GM21528 (cell line): ENCODE measurements at regions not wholly inside any gene's neighbourhood (a gene's known extent, or its start where the extent isn't known, plus 50 kb on each side); places are given as distances from the start of the nearest gene placed in this dataset.
"Not testable (repeated sequence)": the region's sequence is repeated elsewhere in the genome, so short reads cannot be mapped to it uniquely, and the experiment has no call there.

Source experiments
- ATAC-seq: cut with Tn5 transposase; IDR thresholded peaks from one replicate; pipeline ENCODE4 v1.9.1; 2021; ENCODE audit warnings: mild to moderate bottlenecking, moderate library complexity; ENCODE audit not compliant: unreplicated experiment, low FRiP score

DNA sequence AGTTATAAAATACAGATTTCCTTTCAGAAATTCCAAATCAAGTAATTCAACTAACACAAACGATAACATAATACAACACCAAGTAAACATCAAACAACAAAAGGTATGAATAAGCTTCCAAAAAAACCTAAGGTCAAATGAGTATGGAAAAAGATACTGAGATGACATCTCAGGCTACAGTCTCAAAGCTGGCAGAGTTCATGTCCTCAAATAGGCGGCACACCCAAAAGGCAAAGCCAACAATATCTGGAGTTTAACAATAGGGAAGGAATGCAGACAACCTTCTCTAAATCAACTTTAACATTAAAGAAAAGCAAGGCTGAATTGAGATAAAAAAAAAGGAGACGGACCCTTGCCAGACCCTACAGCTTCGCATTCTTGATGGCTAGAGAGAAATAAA, 346.6 kb downstream of the RSL24D1 start:
- ATAC-seq, result no peak

DNA sequence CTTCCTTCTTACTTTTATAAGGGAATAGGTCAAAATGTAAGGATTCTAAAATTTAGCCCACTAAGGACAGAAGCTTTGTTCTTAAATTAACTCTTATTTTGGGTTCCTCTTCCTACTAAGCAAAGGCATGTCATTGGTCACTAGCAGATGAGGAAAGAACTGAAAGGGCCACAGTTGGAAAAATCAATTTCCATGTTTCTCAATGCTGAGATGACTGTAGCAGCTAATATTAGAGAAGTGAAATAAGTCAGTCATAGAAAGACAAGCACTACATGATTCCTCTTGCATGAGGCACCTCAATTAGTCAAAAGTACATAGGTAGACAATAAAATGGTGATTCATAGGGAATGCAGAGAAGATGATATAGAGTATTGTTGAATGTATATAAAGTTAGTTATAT, 353.7 kb downstream of the RSL24D1 start:
- ATAC-seq, result no peak

DNA sequence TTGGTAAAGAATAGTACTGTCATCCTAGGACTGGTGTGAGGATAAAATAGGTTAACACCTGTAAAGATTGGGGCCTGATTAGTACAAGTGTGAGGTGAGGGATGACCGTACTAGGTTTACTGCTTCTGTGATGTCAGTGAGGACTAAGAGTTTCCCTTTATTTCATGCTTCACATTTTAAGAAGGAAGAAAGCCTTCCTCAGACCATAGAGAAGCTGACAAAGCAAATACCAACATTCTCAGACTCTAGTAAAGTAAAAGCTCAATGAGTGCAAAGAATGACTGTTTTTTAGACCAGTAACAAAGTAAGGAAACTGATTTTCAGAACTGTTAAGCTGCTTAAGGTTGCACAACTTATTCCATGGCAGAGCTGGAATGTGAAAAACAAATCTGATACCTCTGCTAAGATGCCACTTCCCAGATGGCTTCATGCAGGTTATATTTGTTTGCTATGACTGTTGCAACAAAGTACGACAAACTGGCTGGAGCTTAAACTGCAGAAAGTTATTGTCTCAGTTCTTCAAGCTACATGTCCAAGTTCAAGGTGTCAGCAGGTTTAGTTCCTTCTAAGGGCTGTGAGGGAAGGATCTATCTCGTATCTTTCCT, 354.9 kb downstream of the RSL24D1 start:
- no peak for ATAC-seq

DNA sequence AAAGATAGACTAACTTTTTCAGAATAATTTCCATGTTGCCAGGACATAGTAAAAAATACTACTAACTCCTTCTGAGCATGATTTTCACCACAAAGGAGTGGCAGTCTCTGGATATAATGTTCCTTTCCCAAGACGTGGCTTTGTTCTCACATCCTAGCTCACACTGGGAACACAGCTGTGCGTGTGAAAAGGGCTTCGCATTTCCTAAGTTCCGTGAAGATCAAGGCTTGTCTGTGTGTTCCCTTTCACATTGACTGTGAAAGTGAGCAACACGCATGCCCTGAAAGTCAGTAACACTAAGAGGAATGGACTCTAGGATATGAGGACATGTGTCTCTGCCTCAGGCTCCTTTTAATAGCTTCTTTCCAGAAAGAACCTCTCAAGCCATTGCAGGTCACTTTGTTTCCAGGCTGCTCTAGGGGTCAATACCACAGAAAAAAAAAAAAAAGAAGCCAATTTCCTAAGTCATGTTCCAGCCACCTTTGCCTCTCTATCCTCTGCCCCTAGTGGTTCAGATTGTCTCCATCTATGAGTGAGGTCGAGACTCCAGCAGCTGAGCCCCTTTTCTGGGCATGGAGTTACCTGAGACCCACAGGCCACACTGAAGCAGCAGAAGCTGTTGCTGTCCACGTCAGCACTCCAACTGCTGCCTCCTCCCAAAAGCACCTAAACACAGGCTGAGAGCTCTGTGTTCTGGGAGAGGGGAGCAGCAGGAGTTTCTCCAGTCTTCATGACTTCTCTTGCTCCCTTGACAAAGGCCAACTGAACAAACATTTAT, 355.9 kb downstream of the RSL24D1 start:
- no peak for ATAC-seq

DNA sequence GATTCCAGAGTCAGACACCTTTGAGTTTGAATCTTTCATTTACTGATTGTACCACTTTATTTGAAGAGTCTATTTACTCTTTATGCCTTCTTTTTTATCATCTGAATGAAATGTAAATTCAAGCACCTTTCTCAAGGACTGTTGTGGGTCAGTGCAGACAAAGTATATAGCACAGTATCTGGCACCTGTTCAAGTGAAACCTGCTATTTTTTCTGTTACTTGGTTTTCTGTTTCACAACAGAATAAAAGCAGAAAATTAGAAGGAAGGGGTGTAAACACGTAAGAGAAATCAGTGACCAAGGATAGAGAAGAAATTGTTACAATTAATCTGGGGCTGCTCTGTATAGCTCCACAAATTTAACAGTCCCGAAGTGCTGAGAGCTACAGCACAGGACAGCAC, 357.4 kb downstream of the RSL24D1 start:
- ATAC-seq, result no peak

DNA sequence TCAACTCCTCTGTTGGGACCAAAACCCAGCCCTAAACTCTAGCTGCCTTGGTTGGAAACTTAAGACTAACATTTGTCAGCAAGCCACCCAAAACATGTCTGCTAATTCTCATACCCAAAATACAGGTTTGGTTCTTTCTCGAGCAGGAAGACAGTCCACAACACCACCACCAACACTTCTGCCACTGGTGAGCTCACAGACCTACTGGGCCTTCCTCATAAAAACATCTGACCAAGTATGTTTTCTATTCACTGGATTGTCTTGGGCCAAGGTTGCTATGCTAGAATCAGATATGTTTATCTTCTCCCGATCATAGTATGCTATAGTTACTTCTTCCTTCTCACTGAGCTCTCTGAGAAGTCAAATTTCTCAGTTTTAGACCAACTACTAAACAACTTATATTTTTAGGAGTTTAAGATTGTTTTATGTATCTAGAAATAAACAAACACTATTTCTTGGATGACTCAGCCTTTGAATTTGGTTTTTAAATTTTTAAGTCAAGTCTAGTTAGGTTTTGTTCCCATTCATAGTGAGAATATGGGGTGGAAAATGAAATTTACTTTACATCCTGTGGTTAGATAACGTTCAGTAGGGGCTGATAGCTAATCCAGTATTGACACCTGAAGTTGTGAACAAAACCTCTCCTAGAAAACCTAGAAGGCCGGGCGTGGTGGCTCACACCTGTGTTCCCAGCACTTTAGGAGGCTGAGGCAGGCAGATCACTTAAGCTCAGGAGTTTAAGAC, 360.5 kb downstream of the RSL24D1 start:
- no peak for ATAC-seq

DNA sequence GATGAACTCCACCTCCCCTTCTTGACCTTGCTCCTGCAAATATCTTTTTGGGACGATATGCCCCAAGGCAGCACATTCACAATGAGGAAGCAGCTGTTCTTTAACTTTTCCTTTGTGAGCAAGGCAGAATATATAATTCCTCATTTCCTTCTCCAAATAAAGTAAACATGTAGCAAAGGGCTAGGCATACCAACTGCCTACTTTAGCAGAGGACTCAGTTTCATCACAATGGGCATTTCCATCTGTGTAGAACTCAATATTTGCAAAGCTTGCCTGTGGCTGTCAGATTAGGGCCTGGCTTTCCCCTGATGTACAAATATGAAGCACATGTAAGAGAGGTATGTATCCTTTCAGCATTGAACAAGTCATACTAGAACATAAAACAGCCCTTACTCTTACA, 366.9 kb downstream of the RSL24D1 start:
- ATAC-seq, result no peak

DNA sequence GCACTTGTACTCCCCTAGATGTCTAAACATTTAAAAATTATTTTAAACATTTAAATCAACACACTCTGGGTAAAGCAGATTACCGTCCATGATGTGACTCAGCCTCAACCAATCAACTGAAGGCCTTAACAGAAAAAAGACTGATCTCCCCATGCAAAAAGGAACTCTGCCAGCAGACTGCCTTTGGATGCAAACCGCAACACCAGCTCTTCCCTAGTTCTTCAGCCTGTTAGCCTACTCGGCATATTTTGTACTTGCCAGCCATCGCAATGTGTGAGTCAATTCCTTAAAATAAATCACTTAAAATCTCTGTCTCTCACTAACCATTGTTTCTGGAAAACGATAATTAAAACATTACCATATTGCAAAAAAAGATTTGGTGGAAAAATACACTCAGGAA, 375.9 kb downstream of the RSL24D1 start:
- ATAC-seq, result no peak

DNA sequence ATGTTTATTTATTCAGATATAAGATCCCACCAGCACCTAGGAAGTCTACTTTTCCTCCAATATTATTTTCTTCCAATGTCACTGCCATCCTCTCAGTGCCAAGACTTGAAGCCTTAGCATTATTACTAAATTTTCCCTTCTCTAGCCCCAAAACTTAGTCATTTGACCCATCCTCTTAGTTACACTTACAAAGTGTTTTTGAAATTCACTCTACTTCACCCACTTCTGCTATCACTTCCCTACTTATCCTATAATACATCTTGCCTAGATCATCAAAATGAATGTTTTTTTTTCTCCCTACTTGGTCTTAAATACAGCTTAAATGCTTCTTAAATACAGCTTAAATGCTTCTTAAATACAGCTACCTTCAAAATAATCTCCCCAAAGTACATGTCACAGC, 376.6 kb downstream of the RSL24D1 start:
- no peak for ATAC-seq

DNA sequence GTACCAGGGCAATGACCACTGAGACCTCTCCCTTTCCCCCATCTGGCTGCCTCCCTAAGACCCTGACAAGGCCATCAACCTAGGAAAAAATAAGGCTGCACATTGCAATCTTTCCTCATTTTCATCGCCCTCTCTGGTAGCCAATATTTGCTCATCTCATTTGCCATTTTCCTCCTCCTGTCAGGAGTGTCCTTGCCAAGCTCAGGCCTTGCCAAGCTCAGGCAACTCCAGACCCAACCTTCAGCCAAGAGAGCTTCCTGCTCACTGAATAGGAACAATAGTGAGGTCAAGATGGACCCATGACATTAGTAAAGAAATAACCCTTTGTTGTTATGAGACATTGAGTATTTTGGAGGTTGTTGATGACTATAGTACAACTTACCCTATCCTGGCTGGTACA, 380.3 kb downstream of the RSL24D1 start:
- no peak for ATAC-seq

DNA sequence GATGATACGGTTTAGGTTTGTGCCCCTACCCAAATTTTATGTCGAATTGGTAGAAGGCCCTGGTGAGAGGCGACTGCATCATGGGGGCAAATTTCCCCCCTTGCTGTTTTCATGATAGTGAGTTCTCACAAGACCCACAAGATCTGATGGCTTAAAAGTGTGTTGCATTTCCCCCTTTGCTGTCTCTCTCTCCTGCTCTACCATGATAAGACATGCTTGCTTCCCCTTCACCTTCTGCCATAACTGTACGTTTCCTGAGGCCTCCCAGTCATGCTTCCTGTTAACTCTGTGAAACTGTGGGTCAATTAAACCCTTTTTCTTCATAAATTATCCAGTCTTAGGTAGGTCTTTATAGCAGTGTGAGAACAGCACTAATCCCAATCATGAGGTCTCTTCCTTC, 381.2 kb downstream of the RSL24D1 start:
- no peak for ATAC-seq

DNA sequence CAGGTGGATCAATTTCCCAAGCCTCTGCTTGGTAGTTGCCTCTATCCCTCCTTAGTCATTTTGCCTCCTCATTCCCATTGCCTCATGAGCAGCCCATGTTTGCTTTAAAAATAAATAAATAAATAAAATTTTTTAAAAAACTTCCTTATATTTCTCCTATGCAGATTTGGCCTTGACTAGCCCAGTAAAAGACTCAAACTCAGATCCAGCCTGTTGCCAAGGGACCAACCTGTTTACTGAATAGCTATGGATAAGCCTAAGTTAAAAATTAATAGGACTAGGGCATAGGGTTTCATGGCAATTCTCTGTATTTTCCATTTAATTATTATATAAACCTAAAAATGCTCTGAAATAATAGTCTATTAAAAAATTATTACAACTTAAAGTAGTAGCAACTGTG, 384.4 kb downstream of the RSL24D1 start:
- no peak for ATAC-seq

DNA sequence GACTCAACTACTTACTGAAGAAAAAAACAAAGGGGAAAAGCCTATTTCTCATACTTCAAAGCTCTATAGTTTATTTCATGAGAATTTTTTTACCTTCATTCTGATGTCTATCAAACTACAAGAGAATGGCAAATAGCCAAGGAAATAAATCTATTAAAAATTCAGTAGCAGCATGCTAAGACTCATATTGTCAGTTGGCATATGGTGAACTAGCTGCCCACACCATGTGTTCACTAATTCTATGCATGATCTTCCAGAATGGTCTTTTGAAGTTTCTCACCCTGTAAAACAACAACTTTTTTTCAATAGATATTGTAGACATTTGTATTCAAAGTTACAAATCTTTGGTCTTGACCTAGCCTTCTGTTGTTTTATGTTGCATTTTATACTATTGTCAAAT, 386.2 kb downstream of the RSL24D1 start:
- no peak for ATAC-seq

DNA sequence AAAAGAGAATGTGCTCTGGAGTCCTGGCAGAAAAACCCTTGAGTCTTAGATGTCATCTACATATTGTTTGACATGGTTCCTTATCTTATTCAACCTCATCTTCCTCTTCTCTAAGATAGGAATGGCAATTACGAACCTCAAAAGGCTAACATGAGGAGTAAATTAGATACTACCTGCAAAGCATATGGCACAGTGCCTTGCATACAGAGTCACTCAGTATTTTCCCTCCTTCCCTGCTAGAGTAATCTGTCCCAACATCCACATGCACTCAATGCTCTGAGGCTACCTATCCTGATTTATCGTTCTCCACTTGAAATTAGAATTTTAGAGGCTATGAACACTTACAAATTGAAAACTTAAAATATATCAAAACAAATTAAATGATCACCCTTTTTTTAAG, 386.7 kb downstream of the RSL24D1 start:
- no peak for ATAC-seq

DNA sequence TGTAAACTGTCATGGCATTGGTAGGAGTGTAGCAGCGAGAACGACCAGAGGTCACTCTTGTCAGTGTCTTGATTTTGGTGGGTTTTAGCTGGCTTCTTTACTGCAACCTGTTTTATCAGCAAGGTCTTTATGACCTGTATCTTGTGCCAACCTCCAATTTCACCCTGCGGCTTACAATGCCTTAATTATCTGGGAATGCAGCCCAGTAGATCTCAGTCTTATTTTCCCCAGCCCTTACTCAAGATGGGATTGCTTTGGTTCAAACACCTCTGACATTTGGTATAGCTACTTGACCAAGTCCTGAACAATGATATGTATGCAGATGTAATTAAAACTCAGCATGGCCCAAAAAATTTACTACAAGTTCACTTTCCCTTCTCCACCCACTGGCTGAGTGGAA, 388.4 kb downstream of the RSL24D1 start:
- ATAC-seq, result no peak

DNA sequence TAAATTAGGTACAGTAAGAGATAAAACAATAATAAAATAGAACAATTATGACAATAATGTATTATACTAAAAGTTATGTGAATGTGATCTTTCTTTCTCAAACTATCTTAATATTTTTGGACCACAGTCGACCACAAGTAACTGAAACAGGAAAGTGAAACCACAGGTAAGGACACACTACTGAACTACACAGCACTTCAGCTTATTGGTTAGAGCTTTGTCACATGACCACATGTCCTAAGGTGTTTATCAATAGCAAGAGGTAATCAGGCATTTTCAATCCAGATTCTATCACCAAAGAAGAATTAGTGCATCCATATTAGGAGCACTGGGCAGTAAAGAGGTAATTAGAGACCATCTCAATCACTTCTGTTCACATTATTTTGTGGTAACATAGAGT, 392.8 kb downstream of the RSL24D1 start:
- no peak for ATAC-seq

DNA sequence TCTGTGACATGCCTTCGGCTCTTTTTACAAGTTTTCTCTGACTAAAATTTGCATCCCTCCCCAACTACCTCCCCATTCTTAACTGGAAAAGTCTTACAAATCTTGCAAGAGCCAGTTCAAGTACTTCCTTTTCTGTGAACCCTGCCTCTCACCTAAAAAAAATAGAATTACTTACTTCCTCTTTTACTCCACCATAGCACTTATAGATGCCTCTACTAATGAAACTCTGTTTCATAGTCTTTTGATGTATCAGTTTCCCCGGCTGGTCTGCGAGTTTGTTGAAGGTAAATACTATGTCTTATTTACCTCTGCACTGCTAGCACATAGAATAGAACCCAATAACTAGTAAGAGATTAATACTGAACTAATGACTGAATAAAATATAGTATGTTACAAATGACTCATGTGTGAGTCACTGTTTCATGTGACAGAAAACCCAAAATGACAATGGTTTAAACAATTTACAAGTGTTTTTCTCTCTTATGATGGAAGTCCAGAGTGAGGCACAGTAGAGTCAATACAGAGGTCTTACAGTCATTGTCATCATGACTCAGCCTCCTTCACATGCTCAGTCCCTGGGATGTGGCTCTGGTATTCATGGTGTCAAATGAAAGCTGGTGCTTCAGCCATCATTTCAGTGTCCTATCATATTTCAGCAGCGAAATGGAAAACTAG, 393.5 kb downstream of the RSL24D1 start:
- ATAC-seq, result no peak

DNA sequence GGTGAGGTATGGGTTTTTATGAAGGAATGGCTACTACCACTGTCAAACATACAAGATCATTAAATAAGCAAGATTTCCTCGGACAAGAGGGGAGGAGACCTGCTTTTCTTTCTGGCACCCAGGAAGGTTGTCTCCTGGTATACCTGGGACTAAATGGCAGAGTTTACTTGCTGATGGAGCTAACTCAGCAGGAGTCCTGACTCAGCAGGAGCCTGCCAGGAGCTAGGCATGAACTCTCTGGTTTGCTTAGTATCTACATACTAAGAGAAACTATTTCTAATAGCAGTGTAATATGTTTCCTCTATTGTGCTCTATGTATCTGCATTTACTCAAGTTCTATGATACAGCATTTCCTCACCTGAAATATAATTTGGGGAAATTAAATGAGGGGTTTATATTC, 404.2 kb downstream of the RSL24D1 start:
- ATAC-seq, result no peak

DNA sequence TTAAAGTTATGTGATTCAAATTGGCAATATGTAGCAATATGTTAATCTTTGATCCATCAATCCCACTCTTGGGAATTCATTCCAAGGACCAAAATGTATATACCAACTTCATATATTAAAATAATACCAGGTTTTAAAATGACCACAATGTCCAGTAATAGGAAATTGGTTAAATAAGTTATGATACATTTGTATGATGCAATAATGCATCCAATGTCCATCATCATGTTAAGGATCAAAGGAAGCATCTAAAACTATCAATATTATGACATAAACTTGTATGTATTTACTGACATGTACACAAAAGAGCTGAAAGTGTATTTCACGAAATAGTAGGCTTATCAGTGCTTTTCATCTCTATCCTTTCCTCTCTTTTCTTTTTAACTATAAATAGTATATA, 406.0 kb downstream of the RSL24D1 start:
- no peak for ATAC-seq

DNA sequence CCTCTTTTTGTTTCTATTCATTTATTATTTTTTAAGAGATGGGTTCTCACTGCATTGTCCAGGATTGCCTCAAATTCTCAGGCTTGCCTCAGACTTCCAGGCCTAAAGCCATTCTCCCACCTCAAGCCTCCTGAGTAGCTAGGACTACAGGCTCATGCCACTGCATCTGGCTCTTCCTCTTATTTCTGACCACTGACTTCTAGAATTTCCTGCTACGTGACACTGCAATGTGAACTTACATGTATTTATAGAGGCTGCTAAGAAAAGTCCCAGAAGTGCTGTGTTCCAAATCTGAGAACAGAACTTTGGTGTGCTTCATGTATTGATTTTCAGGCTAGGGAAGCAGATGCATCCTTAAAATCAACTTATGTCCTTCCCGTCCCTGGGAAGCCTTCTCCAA, 407.4 kb downstream of the RSL24D1 start:
- no peak for ATAC-seq

DNA sequence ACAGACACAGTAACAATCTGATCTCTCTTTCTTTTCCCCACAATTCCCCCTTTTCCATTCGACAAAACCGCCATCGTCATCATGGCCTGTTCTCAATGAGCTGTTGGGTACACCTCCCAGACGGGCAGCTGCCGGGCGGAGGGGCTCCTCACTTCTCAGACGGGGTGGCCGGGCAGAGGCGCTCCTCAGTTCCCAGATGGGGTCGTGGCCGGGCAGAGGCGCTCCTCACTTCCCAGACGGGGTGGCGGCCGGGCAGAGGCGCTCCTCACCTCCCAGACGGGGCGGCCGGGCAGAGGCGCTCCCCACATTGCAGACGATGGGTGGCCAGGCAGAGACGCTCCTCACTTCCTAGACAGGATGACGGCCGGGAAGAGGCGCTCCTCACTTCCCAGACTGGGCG, 415.5 kb downstream of the RSL24D1 start:
- ATAC-seq, result not testable (repeated sequence)
